B cell (primary cell): ENCODE measurements at regions not wholly inside any gene's neighbourhood (a gene's known extent, or its start where the extent isn't known, plus 50 kb on each side); places are given as distances from the start of the nearest gene placed in this dataset.

Source experiments
- ATAC-seq: fragments of 200-7000 bp; cut with Tn5 transposase; one replicate; pipeline ENCODE4 v1.10.0; 2021; ENCODE audit warnings: low read depth, mild to moderate bottlenecking, moderate number of reproducible peaks, moderate library complexity
- CTCF ChIA-PET: fragments of 350-600 bp; sonication (Branson Sonifier 250); formaldehyde crosslinking; loops from one replicate; lab custom pipeline; 2021; ENCODE audit warnings: antibody characterized with exemption, inconsistent platforms; lab: Charles Lee
- POLR2A ChIA-PET: fragments of 350-600 bp; sonication (Branson Sonifier 250); formaldehyde crosslinking; loops from one replicate; lab custom pipeline; 2021; ENCODE audit warnings: antibody characterized with exemption; lab: Charles Lee
- DNase-seq: peaks from one replicate; pipeline ENCODE4 v3.0.0; 2013
- H2AFZ ChIP-seq: 2 replicates; pipeline ENCODE4 v1.6.1; 2012; ENCODE audit warnings: mild to moderate bottlenecking, low read depth, low read length; ENCODE audit not compliant: insufficient read depth, poor library complexity, severe bottlenecking
- H3K27ac ChIP-seq, 2 donors: 1 replicate in 1 of 2; 2 replicates in 1 of 2; pipeline ENCODE4 v1.5.1; 2012 to 2013; ENCODE audit warnings: low read length in 2 of 2, mild to moderate bottlenecking in 2 of 2, moderate library complexity in 1 of 2
- H3K27me3 ChIP-seq, 4 experiments: fragments of 200-600 bp in 1 of 4; sonication (generic) in 1 of 4; replicated peaks in 1 of 4; 1 replicate in 2 of 4; 2 replicates in 2 of 4; pipeline versions ENCODE4 v1.6.1 to v1.7.0; 2013 to 2016; ENCODE audit warnings: low read length in 3 of 4, mild to moderate bottlenecking in 2 of 4, mixed read lengths in 1 of 4, moderate library complexity in 1 of 4; ENCODE audit not compliant: insufficient read depth in 4 of 4, control insufficient read depth in 3 of 4; ENCODE audit errors: control extremely low read depth in 1 of 4
- H3K36me3 ChIP-seq, 2 experiments: replicated peaks in 1 of 2; 1 replicate in 1 of 2; 2 replicates in 1 of 2; pipeline versions ENCODE4 v1.6.1 to v1.7.1; 2013; ENCODE audit warnings: low read length in 1 of 2; ENCODE audit not compliant: insufficient read depth in 2 of 2, control insufficient read depth in 1 of 2; ENCODE audit errors: control extremely low read depth in 1 of 2, extremely low read depth in 1 of 2
- H3K4me1 ChIP-seq, 2 donors: fragments of 200-600 bp in 1 of 2; sonication (generic) in 1 of 2; 1 replicate in 1 of 2; 2 replicates in 1 of 2; pipeline versions ENCODE4 v1.5.1 to v1.6.1; 2013 to 2017; ENCODE audit warnings: low read length in 2 of 2; ENCODE audit not compliant: control insufficient read depth in 2 of 2, insufficient read depth in 2 of 2
- H3K4me2 ChIP-seq: replicated peaks from 2 replicates; pipeline ENCODE3; 2012; ENCODE audit warnings: mild to moderate bottlenecking, low read depth, low read length; ENCODE audit not compliant: poor library complexity, severe bottlenecking
- H3K4me3 ChIP-seq, 5 experiments: fragments of 200-600 bp in 1 of 5; sonication (generic) in 1 of 5; 1 replicate in 3 of 5; 2 replicates in 2 of 5; pipeline versions ENCODE4 v1.5.1 to v1.7.0; 2011 to 2016; ENCODE audit warnings: low read length in 4 of 5, mild to moderate bottlenecking in 4 of 5, low read depth in 2 of 5, control low read depth in 1 of 5, moderate library complexity in 1 of 5; ENCODE audit not compliant: insufficient read depth in 1 of 5; ENCODE audit errors: control extremely low read depth in 1 of 5, extremely low read depth in 1 of 5
- H3K79me2 ChIP-seq: fragments of 200-600 bp; sonication (generic); one replicate; pipeline ENCODE4 v1.6.0; 2016; ENCODE audit warnings: low read length; ENCODE audit not compliant: control insufficient read depth, insufficient read depth
- H3K9ac ChIP-seq: fragments of 200-600 bp; sonication (generic); 2 replicates; pipeline ENCODE4 v1.6.1; 2017; ENCODE audit warnings: mild to moderate bottlenecking, low read length, moderate library complexity
- H3K9me3 ChIP-seq, 3 donors: one replicate each; pipeline versions ENCODE4 v1.6.1 to v1.7.1; 2013; ENCODE audit warnings: low read length in 2 of 3; ENCODE audit not compliant: control insufficient read depth in 2 of 3, insufficient read depth in 1 of 3; ENCODE audit errors: control extremely low read depth in 1 of 3
- H4K20me1 ChIP-seq: 2 replicates; pipeline ENCODE4 v1.6.0; 2012; ENCODE audit warnings: mild to moderate bottlenecking, low read length; ENCODE audit not compliant: insufficient read depth, control insufficient read depth, poor library complexity, severe bottlenecking
- H3K27ac Mint-ChIP-seq: one replicate; pipeline ENCODE4 v1.8.0; 2021; ENCODE audit warnings: mixed read lengths
- H3K27me3 Mint-ChIP-seq: one replicate; pipeline ENCODE4 v1.8.0; 2021; ENCODE audit warnings: mixed read lengths
- H3K4me1 Mint-ChIP-seq: one replicate; pipeline ENCODE4 v1.8.0; 2021; ENCODE audit warnings: mixed read lengths
- H3K4me3 Mint-ChIP-seq: one replicate; pipeline ENCODE4 v1.8.0; 2021; ENCODE audit warnings: mixed read lengths
- H3K9me3 Mint-ChIP-seq: one replicate; pipeline ENCODE4 v1.8.0; 2022; ENCODE audit warnings: mixed read lengths; ENCODE audit not compliant: insufficient read depth
- CTCF ChIP-seq: fragments of 200-600 bp; IDR thresholded peaks from one replicate; pipeline ENCODE4 v1.8.0; 2022; ENCODE audit warnings: antibody characterized with exemption, mild to moderate bottlenecking
- EZH2 ChIP-seq: IDR thresholded peaks from 2 replicates; pipeline ENCODE4 v1.6.1; 2012; ENCODE audit warnings: borderline replicate concordance, low read depth, mild to moderate bottlenecking, moderate library complexity, low read length; ENCODE audit not compliant: insufficient read depth, poor library complexity, severe bottlenecking
- WGBS: methylation state at CpG from one replicate; pipeline ENCODE4 v1.1.5; 2013; ENCODE audit warnings: missing lambda C conversion rate; ENCODE audit not compliant: insufficient coverage; 5-methylcytosine and 5-hydroxymethylcytosine counted together
- intact Hi-C: fragments of 100-400 bp; cut with micrococcal nuclease; formaldehyde crosslinking; loops from one replicate; pipeline ENCODE4 v1.10.0; 2022

- H3K4me1 Mint-ChIP-seq: no peaks in the 10 kb centered on the region
- H3K4me2 ChIP-seq: no peak overlapping the region
- no peak overlapping the region for H3K27ac Mint-ChIP-seq
- intact Hi-C loops: no loop called here
- H4K20me1 ChIP-seq: no peaks in the 10 kb centered on the region
- no peak overlapping the region for H3K4me3 Mint-ChIP-seq
- peaks cover 2% of the 10 kb centered on the region for H3K9me3 Mint-ChIP-seq
- no peak overlapping the region for H3K4me3 ChIP-seq
- H2AFZ ChIP-seq: no peak overlapping the region
- CTCF ChIA-PET: no interaction called here
- no peaks in the 10 kb centered on the region for H3K79me2 ChIP-seq
- no peak for ATAC-seq
- H3K4me1 ChIP-seq: no peaks in the 10 kb centered on the region
- TF ChIP-seq CTCF (no peak), EZH2 (no peak)
- no CpG with 5 or more reads among the region's 1 CpG for WGBS
- H3K9me3 ChIP-seq: no peaks in the 10 kb centered on the region
- no peaks in the 10 kb centered on the region for H3K36me3 ChIP-seq
- no peak overlapping the region for H3K9ac ChIP-seq
- no peaks in the 10 kb centered on the region for H3K27me3 Mint-ChIP-seq
- H3K27ac ChIP-seq: no peak overlapping the region
- no peaks in the 10 kb centered on the region for H3K27me3 ChIP-seq
- POLR2A ChIA-PET: no interaction called here
- no peak for DNase-seq
Observed at GRCh38 chr1:195082183-195082582, 1526.1 kb downstream of the KCNT2 start.

GRCh38 chr1:195076682-195077081 is 1531.6 kb downstream of the KCNT2 start:
- Mint-ChIP-seq H3K27me3 (no peaks in the 10 kb centered on the region), H3K4me3 (no peak overlapping the region), H3K9me3 (peaks cover 2% of the 10 kb centered on the region), H3K4me1 (no peaks in the 10 kb centered on the region), H3K27ac (no peak overlapping the region)
- CTCF ChIA-PET: no interaction called here
- intact Hi-C loops: no loop called here
- Histone ChIP-seq H3K36me3 (no peaks in the 10 kb centered on the region), H3K9me3 (no peaks in the 10 kb centered on the region), H3K4me2 (no peak overlapping the region), H3K4me1 (no peaks in the 10 kb centered on the region), H3K4me3 (no peak overlapping the region), H3K79me2 (no peaks in the 10 kb centered on the region), H3K9ac (no peak overlapping the region), H3K27me3 (no peaks in the 10 kb centered on the region), H4K20me1 (no peaks in the 10 kb centered on the region), H3K27ac (no peak overlapping the region), H2AFZ (no peak overlapping the region)
- ATAC-seq (no peak), DNase-seq (no peak)
- POLR2A ChIA-PET: no interaction called here
- TF ChIP-seq EZH2: no peak
- no CpG with 5 or more reads among the region's 1 CpG for WGBS
